AG08396 (cell line): ENCODE measurements at regions not wholly inside any gene's neighbourhood (a gene's known extent, or its start where the extent isn't known, plus 50 kb on each side); places are given as distances from the start of the nearest gene placed in this dataset.
"Not testable (repeated sequence)": the region's sequence is repeated elsewhere in the genome, so short reads cannot be mapped to it uniquely, and the experiment has no call there.

Experiments
- DNase-seq: peaks from one replicate; pipeline ENCODE4 v3.0.0; 2012; ENCODE audit warnings: low spot score, mixed read lengths

GRCh38 chr19:28540385-28540784 lies 672.6 kb downstream of the UQCRFS1 start:
- not testable (repeated sequence) for DNase-seq

DNA sequence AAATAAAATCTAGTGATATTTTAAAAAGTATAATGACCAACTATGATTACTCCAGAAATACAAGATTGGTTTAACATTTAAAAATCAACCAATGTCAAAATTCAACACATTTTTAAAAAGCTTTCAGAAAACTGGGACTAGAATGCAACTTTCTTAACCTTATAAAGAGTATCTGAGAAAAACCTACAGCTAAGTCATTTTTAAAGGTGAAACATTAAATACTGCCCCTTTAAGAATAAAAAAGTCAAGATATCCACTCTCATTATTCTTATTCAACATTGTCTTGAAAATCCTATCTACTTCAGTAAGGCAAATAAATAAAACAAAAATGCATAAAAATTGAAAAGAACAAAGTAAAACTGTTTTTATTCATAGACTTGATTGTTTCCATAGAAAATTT lies 673.2 kb downstream of the UQCRFS1 start:
- DNase-seq: no peak

- not testable (repeated sequence) for DNase-seq
Measured at GRCh38 chr19:28538579-28538978, 674.4 kb downstream of the UQCRFS1 start.

DNA sequence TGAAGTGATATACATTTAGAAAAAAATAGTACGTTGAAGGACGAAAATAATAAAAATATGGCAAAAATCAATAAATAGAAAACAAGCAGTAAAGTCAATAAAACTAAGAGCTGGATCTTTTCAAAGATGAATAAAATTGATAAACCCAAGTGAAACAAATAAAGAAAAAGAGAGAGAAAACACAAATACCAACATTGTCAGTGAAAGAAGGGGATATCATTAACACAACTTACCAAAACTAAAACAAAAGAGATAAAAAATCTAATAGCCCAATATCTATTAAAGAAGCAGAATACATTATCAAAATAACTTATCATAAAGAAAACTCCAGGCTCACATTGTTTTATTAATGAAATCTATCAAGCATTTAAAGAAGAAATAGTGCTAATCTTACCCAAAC lies 675.1 kb downstream of the UQCRFS1 start:
- DNase-seq: no peak

DNA sequence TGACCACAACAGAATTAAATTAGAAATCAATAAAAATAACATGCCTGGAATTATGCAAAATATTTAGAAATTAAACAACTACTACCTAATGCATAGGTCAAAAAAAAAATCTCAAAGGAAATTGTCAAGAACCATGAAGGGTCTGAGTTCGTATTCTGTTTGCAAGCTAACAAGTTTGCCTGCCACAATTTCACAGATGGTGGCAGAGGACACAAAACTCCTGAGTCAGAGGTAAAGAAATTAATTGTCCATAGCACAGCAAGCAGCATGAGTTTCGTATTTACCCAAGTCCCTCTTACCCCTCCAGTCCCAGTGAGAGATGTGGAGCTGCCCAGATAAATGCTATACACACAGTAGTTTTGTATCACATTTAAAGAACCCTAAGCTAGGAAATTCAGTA lies 675.9 kb downstream of the UQCRFS1 start:
- no peak for DNase-seq

- DNase-seq: no peak
Measured at GRCh38 chr19:28535352-28535775, 677.6 kb downstream of the UQCRFS1 start.

DNA sequence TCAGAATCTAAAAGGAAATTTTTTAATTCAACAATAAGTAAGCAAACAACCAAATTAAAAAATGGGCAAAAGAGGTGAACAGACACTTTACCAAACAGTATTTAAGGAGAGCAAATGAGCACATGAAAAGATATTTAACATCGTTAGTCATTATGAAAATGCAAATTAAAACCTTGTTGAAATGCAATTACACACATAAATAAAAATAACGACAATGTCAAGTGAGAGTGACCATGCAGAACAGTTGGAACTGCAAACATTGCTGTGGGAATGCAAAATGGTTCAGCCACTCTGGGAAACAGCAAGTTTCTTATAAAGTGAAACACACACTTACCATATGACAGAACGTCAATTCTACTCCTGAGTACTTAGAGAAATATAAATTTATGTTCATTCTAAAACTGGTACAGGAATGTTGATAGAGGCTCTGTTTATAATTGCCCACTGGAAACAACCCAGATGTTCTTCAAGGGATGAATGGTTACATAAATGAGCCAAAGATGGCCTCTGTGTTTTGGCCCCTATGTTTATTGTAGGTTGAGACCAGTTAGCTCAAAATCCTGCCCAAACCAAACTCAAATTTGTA lies 678.1 kb downstream of the UQCRFS1 start:
- DNase-seq: no peak

DNA sequence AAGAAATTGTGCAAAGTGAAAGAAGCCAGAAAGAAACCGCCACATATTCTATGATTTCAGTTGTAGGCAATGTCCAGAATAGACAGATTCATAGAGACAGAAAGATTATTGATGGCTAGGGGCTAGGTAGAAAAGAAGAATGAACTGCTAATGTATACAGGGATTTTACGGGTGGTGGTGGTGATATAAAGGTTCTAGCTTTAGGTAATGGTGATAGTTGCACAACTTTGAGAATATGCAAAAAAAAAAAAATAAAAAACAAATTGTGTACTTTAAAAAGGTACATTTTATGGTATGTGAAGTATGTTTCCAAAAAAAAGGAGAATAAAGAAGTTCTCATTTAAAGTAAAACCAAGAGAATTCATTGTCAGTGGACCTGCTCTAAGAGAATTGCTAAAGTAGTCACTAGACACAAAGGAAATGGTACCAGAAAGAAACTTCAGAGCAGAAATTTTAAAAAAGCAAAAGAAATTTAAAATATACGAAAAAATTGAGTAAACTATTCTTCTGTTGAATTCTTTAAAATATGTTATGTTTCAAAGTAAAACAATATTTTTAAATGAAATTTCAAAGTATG lies 680.1 kb downstream of the UQCRFS1 start:
- DNase-seq: no peak

DNA sequence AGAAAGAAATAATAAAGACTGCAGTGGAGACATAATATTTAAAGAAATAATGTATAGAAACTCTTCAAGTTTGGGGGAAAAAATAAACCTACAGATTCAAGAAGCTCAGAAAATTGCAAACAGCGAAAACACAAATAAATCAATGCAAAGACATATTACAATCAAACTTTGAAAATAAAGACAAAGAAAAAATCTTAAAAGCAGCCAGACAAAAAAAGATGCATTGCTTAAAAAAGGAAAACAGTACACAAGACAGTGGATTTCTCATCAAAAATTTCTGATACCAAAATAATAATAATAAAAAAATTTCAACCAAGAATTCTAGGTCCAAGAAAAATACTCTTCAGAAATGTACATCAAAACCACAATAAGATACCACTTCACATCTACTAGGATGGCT lies 681.0 kb downstream of the UQCRFS1 start:
- DNase-seq: no peak

- DNase-seq: no peak
Measured at GRCh38 chr19:28530406-28531035, 682.4 kb downstream of the UQCRFS1 start.

- no peak for DNase-seq
Measured at GRCh38 chr19:28526038-28526437, 686.9 kb downstream of the UQCRFS1 start.

GRCh38 chr19:28523619-28524018 lies 689.3 kb downstream of the UQCRFS1 start:
- DNase-seq: no peak

DNA sequence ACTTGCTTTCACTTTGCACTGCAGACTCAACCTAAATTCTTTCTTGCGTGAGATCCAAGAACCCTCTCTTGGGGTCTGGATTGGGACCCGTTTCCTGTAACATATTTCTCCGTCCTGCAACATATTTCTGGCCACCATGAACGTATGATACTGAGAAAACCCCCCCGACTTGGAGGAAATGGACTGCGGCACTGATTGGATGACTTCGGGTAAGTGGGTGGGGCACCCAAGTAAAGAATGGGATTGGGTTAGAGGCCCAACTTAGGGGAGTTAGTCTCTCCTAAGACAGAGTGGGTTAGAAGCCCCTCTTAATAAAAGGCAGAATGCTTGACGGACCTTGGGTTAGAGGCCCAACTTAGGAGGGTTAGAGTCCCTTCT lies 690.4 kb downstream of the UQCRFS1 start:
- DNase-seq: no peak

GRCh38 chr19:28521614-28522544 lies 691.1 kb downstream of the UQCRFS1 start:
- DNase-seq: no peak

DNA sequence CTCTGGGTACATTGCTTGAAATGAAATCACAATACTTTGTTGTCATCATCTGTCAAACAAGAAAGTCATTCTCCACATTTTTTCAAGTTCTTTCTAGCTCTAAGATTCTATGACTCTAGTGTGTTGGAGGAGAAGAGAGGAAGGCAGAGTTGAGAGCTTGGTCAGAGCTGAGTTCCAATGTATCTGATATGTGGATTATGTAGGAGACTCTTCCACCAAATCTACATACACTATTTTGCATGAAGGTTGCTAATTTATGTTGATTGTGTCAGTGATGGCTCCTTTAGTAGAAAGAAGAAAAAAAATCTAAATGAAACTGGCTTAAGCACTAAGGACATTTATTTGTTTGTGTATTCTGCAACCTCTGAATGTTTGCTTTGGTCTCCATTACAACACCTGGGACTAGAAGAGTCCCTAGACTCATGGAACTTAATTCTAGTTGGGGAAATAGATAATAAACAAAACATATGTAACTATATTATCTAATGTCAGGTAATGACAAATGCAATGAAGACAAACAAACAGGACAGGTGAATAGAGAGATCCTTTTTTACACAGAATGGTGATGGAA lies 691.9 kb downstream of the UQCRFS1 start:
- no peak for DNase-seq

- no peak for DNase-seq
Measured at GRCh38 chr19:28519952-28520861, 692.7 kb downstream of the UQCRFS1 start.

- DNase-seq: no peak
Measured at GRCh38 chr19:28519218-28519779, 693.7 kb downstream of the UQCRFS1 start.

DNA sequence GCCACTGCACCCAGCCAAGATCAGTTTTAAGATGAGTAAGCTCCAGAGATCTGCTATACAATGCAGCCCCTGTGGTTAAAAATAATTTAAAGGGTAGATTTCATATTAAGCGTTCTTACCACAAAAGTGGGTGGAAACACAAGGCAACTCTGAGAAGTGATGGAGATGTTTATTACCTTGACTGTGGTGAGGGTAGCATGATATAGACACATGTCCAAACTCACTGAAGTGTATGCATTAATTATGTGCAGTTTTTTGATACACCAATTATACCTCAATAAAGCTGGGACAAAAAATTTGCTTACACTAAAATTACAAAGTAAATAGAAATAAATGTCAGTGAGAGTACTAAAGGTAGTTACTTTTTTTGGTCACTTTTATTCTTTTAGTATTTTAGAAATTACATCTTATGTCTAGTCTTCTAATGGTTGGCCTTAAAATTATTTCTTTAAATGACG lies 696.5 kb downstream of the UQCRFS1 start:
- DNase-seq: no peak

GRCh38 chr19:28514166-28514565 lies 698.8 kb downstream of the UQCRFS1 start:
- DNase-seq: no peak

DNA sequence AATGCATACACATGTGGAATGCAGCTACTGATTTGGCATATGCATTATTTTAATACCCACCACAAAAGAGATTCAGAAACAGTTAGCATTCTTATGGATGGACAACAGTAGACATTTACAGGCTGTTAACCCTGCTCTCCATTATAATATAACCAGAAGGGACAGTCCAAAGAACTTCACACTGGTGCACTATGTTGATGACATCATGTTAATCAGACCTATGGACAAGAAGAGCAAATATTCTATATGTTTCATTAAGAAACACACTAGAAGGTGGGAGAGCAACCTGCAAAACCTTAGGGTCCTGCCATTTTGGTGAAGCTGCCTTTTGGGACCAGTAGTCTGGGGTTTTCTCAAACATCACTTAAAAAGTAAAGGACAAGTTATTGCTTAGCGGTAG lies 701.3 kb downstream of the UQCRFS1 start:
- no peak for DNase-seq
